ENCODE measurements at regions not wholly inside any gene's neighbourhood (a gene's known extent, or its start where the extent isn't known, plus 50 kb on each side); places are given as distances from the start of the nearest gene placed in this dataset.

DNA sequence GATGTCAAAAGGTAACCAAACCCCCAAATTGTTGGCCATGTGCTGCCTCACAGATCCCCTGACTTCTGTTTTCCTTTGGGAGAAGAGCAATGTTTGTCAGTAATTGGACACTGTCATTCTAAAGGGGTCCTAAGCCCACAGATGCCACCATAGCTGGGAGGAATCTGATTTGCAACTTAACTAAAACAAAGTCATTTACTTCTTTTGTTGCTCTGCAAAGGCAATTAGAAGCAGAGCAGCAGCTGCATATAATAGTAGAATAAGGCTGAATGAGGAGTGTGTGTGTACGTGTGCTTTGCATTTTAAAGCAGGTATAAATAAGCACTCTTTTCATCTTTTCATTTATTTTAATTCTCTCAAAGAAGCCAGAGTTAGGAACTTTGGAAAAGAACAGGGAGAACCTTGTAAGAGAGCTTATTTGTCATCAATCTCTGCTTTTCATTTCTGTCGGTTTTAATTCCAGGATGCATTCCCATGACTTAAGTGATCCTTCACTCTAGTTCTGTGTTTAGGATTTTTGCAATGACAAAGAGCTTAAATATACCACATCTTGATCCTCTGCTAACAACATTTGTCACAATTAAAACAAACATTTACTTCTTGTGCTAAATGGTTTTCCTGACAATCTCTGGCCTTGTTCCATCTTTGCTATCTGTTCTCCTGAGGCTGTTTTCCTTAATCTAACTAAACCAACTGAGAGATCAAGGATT, 530.2 kb upstream of the CBLB start:
- no peak for DNase-seq (ENCODE audit: low read depth)
- H3K4me3 ChIP-seq (ENCODE audit: low read depth, low read length): no peak overlapping the region
- TF ChIP-seq, protein P1, sequence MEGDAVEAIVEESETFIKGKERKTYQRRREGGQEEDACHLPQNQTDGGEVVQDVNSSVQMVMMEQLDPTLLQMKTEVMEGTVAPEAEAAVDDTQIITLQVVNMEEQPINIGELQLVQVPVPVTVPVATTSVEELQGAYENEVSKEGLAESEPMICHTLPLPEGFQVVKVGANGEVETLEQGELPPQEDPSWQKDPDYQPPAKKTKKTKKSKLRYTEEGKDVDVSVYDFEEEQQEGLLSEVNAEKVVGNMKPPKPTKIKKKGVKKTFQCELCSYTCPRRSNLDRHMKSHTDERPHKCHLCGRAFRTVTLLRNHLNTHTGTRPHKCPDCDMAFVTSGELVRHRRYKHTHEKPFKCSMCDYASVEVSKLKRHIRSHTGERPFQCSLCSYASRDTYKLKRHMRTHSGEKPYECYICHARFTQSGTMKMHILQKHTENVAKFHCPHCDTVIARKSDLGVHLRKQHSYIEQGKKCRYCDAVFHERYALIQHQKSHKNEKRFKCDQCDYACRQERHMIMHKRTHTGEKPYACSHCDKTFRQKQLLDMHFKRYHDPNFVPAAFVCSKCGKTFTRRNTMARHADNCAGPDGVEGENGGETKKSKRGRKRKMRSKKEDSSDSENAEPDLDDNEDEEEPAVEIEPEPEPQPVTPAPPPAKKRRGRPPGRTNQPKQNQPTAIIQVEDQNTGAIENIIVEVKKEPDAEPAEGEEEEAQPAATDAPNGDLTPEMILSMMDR (IDR thresholded peaks at IDR 0.05; ENCODE audit: insufficient read depth, low read length): no peak

DNA sequence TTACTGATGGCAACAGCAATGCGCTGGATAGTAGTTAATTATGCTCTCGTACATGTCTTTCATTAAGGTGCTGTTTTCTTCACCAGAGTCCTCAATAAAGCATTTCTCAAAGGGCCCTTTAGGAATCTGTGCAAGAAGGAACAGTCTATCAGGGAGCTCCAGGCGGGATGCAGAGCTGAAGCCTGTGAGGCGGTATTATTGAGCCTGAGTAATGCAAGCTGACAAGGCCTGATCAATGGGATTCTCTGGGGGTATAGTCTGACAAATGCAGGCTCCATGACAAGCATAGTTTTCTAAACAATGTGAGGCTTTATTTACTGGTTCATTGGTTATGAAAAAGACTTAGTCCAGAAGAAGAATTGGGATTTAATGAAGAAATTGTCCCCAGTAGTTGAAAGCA, 530.9 kb upstream of the CBLB start:
- TF ChIP-seq, protein P1 (IDR thresholded peaks at IDR 0.05; ENCODE audit: insufficient read depth, low read length): no peak
- no peak overlapping the region for H3K4me3 ChIP-seq (ENCODE audit: low read depth, low read length)
- DNase-seq (ENCODE audit: low read depth): no peak

DNA sequence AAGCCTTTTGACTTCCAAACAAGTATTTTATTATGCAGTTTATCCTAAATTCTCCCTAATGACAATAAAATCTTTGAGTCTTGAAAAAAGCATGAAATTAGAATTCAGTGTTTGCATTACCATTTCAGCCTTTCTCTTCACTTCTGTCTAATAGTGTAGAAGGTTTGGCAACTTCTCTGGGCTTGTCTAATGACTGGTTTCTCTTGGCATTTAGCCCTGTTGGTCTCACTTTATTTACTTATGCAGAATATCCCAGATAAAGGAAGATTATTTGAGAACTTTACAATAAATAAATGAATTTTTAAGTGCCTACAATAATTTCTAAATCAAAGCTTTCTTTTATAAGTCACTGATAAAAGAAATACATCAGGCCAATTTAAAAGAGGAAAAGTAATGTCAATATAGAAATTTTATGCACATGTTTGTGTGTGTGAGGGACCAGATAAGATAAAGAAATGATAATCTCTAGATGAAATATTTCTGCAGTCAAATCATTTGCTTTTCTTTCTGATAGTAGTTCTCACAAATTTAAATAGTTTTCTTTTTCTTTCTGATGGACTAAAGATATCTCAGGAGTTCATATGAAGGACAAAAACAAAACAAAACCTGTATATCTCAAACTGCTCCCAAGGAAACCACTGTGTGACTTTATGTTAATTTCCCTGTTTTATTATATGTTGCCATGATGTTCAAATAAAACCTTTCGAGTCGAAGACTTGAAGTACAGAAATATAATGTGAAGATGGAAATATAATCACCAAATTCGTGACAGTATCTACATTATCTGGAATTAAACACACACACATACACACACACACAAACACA, 533.1 kb upstream of the CBLB start:
- TF ChIP-seq, protein P1 (IDR thresholded peaks at IDR 0.05; ENCODE audit: insufficient read depth, low read length): no peak
- H3K4me3 ChIP-seq (ENCODE audit: low read depth, low read length): no peak overlapping the region
- peak; percentile 83 for DNase-seq (ENCODE audit: low read depth)

DNA sequence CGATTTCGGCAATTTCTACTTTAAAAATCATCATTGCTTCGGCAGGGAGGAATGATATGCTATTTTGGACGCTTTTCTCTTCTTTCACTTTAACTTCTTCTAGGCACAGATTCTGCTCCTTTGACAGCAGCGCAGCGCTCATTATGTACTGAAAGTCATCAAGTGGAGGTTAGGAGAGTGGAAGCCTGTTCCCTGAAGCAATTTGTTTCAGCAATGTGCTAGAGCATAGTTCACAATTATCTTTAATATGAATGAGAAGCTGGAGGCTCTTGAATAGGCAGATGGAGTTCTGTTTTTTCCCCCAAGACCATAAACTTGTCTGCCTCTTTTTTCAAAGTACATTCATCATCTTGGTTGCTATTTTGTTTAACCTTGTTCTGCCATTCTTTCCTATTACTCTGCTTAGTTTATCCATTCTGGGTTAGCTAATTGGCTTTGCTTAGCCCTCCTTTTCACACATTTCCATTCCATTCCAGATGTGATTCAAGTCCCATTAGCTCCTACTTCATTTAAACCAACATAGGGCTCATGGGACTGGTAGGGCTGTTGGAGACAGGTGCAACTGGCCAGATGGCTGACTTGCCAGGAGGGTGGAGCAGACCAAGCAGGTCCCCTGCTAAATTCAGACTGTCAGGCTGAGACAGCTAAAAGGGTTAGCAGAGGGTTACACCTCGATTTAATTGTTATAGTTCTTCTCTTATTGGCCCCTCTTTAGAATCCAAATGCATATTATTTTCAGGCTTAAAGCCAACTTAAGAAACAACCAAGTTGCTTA, 534.7 kb upstream of the CBLB start:
- TF ChIP-seq, protein P1 (IDR thresholded peaks at IDR 0.05; ENCODE audit: insufficient read depth, low read length): no peak
- no peak for DNase-seq (ENCODE audit: low read depth)
- H3K4me3 ChIP-seq (ENCODE audit: low read depth, low read length): no peak overlapping the region

DNA sequence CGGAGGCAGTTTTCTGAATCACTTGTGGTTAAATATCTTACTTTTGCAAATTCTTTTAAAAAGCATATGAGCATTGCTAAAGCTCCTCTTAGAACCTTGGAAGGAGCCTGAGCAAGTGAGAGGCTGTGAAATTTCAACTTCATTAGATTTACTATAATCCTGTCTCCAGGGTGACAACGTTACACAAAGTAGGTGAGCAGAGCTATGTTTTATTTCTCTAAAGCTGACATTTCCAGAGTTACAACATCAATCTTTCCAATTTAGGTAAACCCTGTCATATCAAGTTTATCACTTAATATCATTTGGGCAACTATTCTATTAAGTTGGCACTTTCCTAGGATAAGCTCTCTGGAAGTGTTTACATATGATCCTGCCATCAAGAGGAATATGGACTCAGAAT, 544.9 kb upstream of the CBLB start:
- TF ChIP-seq, protein P1 (IDR thresholded peaks at IDR 0.05; ENCODE audit: insufficient read depth, low read length): no peak
- no peak for DNase-seq (ENCODE audit: low read depth)
- no peak overlapping the region for H3K4me3 ChIP-seq (ENCODE audit: low read depth, low read length)

DNA sequence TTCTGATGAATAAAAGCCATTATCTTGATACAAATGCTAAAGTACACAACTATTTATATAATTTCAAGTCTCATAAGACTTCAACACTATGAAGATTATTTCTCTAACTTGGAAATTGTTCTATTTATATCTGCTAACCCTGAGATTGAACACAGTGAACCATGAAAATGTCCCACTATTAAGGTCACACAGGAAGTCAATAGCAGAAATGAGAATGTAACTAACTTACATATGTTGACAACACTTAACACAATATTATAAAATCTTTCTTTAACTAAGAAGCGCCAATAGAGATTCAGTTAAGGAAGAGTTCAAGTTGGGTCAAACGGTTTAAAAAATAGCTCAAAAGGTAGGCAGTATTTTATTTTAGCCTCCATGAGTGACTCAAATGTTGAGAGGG, 551.8 kb upstream of the CBLB start:
- TF ChIP-seq, protein P1 (IDR thresholded peaks at IDR 0.05; ENCODE audit: insufficient read depth, low read length): no peak
- DNase-seq (ENCODE audit: low read depth): no peak
- H3K4me3 ChIP-seq (ENCODE audit: low read depth, low read length): no peak overlapping the region
